ENCODE measurements at regions not wholly inside any gene's neighbourhood (a gene's known extent, or its start where the extent isn't known, plus 50 kb on each side); places are given as distances from the start of the nearest gene placed in this dataset.

DNA sequence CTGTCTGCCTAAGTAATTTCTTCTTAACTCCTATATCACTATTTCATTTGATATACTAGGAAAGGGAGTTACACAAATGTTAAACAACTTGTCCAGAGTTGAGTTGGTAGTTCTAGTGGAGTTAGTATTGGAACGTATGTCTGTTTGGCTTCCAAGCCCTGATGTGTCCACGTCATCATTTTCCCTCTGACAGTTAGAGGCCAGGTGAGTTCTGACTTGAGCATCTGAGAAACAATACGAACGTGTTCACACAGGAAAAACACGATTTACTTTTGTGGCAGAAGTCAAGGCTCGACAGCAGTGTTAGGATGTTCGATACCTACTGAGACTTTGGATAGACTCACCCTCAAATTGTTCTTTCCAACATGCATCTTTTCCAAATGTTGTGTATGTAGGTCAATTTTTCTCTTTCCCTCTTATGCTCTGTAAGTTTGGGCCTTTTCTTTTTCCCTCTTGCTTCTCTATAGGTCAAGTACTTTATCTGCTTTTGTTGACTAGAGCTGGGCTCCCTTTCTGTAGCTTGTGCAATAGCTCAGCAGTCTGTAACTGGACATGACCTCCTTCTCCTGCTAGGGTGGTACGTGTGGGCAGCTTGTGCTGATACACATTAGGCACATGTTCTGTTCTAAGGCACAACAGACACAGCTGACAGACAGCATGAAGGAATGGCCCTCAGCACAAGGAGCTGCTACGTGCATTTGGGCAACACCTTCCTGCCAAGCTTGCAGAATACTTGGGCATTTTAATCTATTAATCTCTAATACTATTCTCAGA lies 222.9 kb downstream of the PTEN start:
- no peak for DNase-seq

DNA sequence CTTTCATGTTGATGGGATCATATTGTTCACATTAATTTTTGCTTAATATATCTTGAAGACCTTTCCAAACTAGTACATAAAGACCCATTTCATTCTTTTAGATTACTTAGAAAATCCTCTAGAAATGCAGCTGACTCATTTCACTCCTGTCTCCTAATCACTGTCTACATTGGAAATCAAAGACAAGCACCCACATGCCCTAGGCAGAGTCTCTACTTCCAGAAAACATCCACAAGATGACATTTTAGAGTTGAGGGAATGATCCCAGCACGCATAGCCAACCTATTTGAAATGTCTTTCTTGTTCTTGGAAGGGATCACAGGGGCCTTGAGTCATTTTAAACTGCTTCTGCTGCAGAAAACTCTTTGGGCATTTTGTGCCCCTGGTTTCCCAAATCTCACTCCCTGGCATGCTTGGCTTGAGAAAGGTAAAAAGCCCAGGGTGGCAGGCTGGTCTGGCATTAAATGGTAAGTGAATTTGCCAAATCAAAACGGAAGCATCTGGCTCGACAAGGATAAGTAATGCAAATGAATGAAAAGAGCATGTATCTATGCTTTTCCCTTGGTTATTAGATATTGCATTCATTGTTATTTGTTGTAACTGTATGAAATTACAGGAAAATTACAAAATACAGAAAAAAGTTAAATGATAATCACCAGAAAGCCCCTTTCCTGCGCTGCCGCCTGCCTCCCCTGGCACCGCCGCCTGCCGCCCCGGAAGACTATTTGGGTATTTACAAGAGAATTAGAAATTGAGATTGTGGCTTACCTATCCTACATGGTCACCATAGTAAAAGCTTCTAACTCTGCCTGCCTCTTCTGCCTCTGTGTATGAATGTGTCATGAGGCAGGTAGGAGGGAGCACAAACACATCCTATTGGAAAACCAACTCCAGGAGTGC lies 225.3 kb downstream of the PTEN start:
- no peak for DNase-seq

DNA sequence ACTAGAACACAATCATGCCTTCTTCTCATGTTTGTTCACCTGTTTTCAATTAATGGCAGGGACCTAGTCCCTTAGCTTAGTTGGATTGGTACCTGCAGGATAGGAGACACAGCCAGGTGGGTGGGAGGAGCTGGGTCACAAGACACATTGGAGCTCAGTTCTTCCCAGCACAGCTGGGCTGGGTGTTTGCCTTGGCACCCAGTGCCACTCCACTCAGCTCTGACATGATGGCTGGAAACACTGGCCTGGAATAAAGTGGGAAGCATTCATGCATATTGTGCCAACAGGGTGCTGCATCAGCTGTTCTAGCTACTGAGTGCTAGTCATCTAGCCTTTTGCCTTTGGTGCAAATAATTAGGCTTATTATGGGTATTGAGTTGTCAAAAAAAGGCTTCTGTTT lies 226.1 kb downstream of the PTEN start:
- no peak for DNase-seq

DNA sequence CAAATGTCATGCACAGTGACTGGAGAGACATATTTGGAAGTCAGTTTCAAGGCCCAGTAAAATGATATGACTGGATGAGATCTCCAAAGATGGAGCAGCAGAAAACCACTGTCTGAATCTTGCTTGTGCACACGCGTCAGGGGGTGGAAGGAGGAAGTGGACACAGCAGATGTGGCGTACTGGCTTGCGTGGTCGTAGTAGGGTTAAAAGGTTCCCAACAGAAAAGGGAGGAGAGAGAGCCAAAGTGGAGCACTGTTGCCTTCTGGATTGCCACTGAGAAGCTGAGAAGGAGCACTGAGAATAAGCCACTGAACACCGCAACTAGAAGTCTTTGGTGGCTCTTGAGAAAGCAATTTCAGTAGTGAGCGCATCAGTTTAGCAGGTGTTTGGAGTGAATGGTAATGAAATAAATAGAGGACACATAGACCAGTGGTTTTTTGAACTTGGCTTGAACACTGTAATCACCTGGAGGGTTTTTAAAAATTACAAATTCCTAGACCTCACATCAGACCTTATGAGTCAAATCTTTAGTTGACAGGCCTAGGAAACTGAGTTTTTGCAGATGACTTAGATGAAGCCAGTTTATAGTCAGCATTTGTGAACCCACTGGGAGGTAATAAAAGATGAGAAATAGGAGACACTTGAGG lies 227.3 kb downstream of the PTEN start:
- DNase-seq = no peak

DNA sequence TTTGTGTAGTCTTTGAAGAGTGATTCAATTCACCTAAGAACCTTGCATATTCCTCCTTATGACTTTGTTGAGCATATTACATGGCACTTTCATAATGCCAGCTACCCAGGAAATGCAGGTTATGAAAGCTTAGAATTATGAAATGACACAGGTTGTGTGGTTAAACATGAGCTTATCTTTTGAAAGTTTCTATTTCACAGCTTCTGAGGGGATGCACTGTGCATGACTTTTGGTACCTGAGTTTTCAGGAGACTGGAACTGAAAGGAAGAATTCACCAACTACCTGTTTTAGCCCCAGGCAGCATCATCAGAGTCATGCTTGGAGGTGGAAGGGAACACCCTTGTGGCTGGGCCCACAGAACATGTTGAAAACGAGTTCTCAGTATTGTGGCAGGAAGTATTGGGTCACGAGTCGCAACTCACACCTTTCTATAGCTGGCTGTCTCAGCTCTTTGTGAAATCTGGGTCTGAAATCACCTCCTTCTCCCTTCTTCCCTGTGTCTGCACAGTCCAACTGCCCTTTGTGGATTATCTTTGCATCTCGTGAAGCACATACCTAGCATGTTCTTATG lies 228.2 kb downstream of the PTEN start:
- DNase-seq = peak; percentile 39 to 48

DNA sequence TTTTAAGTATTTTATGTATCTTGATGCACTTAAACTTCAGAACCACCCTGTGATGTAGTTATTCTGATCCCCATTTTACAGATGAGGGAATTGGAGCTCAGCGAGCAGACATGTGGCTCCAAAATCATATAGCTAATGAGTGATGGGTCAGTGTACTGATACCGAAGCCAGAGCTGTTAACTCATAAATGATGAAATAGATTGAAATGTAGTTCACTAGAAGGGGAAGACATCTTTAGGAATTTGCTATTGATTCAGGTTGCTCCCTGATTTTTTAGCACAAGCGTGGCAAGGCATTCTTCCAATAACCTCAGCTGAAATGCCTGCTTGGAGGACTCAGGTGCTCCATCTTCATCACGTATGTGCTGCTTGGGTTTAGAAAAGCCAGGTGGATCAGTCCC lies 228.8 kb downstream of the PTEN start:
- DNase-seq = no peak

DNA sequence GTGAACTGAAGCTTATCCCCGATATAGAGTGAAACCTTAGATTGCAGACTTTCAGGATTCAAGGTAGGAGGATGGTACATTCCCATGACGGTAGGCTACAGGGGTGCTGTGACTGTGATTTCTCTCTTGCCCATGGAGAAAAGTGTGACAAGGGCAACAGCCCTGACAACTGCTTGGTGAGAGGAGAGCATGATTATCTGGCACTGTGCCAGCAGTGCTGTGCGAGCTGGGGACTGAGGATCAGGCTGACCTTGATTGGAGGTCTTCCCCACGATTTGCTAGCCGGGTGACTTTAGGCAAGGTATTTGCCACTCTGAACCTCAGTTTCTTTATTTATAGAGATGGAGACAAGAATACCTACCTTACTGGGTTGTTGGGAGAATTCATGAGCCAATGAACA lies 229.5 kb downstream of the PTEN start:
- DNase-seq = peak in 1 of 2 experiments; percentile 6

DNA sequence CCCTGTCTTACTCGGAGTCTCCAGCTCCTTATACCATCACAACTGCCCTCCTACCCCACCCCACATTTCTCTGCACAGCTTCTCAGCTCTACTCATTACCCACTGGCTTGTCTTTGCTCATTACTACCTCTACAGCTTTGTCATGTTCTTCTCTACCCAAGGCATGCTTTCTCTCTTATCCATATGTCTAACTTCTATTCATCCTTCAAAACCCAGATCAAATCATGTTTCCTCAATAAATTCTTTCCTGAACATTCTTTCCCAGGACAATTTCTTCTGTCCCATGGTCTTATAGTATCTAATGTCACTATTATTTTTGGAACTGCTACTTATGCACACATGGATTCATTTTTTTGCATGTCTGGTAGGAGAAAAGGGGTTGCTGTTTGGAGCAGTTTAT lies 231.4 kb downstream of the PTEN start:
- DNase-seq = no peak

DNA sequence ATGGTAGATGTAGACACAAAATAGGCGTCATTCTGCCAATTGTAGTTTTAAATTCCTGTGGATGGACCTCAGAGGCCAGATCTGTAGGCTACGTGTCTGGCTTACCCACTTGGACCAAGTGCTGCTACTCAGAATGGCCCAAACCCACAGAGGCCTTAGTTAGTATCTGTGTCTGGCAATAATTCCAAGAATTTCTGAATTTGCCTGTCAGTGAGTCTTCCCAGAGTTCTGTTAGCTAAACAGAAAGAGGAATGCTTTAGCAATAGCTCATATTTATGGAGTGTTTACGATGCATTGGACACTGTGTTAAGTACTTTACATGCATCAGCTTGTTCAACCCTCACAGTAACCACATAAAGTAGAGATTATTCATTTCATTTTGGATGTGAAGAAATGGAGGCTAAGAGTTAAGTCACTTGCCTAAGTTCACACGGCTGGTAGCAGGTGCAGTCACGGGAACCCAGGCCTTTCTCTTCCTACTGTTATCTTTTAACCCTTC lies 231.8 kb downstream of the PTEN start:
- no peak for DNase-seq

DNA sequence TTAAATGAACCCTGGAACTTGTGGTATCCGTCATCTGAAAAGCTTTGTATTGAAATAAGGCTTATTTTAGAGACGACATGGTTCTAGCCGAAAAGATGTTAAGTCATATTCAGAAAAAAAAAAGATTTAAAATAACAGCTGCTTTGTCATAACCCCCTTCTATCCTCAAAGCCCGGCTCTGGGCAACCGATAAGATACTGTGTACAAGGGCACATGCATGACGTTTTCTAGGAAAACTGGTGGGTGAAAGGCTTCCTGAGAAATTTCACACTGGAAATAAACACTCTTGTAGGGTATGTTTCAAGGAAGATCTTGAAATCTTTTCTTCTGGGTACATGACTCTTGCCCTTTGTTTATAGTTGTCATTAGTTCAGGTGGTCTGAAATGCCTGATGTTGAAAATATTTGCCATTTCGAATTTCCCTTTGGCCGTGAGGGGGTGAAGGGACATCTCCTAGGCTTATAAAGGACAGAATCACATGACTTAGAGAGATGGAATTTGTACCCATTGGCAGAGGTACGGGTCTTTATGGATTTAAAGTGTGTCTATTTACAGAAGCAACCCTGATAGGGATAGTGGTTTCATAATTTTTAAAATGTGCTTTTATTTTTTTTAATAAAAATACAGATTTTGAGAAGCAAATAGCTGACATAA lies 232.5 kb downstream of the PTEN start:
- no peak for DNase-seq

DNA sequence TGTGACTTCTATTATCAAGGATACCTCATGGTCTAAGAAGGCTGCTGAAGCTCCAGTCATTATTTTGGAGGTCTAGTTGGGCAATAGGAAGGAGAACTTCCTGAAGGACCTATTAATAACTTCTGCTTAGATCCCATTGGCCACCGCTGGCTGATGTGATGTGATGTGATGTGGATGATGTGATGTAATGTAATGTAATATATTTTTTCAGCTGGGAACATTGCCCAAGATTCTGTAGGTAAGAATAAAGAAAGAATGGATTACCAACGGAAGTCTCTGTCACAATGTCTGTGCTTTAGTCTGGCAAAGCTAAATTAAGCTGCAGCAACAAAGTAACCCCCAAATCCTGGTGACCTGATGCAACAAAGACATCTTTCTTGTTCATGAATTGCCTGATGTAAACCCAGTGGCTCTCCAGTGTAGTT lies 233.7 kb downstream of the PTEN start:
- DNase-seq = no peak

DNA sequence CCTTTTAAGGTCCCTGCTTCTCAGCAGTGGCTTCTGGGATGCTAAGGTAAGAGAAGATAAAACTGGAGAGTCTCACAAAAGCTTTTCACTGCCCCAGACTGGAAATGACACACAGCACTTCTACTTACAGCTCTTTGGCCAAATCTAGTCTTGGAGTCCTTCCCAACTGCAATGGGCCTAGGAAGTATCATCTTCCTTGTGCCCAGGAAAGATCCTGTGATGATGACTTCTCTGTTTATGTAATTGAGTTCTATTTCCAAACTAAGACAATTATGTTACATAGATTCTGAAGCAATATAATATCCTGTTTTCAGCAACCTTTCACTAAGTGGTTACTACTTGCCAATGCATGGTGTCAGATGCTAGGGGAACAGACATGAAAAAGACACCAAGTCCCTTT lies 234.1 kb downstream of the PTEN start:
- no peak for DNase-seq

DNA sequence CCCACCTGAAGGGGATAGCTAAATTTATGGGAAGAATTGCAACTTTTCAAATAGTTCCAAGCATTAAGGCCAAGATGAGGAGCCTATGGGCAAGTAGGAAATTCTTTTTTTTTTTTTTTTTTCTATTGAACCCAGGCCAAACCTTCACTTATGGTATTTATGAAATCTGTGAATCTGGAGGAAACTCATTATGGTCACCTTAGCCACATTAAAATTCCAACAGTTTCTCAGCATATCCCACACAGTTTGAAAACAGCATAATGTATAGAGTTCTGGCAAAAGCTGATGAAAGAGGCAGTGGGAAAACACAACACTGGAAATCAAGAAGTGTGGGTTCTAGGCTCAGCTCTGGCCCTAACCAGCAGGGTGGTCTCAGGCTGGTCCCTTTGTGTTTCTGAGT lies 236.9 kb downstream of the PTEN start:
- no peak for DNase-seq

DNA sequence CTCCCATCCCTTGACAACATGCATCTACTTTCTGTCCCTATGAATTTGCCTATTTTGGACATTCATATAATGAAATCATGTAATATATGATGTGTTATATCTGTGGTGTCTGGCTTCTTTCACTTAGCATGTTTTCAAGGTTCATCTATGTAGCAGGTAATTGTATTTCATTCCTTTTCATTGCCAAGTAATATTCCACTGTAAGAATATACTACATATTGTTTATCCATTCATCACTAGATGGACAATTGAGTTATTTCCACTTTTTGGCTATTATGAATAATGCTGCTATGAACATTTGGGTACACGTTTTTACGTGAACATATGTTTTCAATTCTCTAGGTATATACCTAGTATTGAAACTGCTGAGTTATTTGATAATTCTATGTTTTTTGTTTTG lies 238.2 kb downstream of the PTEN start:
- no peak for DNase-seq

DNA sequence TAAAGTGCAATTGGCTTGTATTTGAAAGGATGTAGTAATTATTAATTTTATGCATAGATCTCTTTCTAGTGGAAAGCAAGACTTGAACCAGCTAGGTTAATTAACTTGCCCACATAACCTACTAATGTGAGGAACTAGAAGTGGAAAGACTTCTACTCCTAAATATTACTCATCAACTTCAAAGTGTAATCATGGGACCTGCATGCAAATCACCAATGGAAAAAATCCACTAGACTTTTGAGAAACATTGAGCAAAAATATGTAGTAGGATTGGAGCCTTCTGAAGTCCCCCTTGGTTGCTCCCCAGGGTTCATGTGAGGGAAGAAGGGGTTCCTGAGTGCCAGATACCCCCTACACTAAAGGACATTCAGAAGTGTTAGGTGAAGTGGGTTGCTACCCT lies 240.2 kb downstream of the PTEN start:
- DNase-seq = no peak

DNA sequence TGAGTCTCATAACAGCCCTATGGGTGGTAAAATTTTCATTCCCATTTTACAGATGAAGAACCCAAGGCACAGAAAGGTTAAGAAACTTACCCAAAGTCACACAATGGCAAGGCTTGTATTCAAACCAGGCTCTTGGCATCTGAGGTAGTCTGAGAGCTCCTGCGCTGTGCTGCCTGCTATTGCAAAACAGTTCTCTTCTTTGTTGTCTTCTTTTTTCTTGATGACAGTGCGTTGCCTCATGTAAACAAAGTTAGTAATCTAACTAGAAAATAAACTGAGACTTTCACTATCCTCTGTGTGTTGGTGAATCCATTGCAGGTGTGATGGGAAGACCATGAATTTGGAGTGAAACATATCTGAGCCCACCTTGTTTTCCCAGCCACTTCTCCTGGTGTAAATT lies 240.8 kb downstream of the PTEN start:
- no peak for DNase-seq

DNA sequence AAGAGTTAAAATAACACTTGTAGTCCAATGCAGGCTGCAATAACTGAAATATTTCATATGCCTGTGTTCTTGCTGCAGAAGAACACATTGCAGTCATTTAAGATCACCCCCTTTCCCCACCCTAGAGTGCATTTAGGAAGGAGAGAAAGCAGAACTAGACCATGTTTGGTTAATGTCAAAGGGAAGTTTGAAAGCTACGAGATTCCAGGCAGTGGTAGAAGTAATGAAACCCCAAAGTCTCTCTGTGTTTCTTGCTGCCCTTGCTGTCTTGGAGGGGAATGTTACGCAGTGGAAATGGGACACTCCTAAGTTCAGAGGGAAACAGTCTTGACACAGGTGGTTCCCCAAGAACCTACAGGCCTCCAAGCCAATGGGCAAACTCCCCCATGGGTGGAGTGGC lies 242.9 kb downstream of the PTEN start:
- no peak for DNase-seq

DNA sequence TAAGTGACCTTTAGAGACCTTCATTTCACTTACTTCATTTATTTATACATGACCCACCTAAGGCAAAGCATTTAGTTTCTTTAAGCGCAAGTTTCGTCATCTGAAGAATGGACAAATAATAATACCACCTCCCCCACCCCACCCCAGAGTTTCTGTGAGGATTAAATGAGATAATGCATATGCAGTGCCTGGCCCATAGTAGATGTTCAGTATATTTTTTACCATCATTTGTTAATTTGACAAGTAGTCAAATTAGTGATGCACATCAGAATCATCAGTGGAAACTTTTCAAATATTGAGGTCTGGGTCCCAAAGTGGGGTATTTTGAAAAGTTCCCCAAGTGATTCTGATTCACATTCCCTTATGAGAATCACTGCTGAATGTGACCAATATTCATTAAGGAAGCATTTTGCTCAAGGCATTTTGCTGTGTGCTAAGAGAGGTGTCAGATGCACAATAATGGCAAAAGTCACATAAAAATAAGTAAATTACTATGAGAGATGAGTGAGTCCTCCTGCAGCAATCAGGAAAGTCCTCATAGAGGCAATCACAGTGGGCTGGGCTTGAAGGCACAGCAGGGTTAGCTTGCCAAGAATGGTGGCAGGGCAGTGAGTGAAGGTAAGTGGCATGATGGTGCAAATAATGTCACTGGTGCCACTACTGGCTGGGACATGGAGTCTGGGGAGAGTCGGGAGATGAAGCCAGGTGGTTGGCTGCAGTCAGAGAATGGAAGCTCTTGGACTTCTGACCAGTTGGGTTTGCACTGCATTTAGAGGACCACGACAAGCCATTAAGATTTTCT lies 244.1 kb downstream of the PTEN start:
- DNase-seq = no peak

DNA sequence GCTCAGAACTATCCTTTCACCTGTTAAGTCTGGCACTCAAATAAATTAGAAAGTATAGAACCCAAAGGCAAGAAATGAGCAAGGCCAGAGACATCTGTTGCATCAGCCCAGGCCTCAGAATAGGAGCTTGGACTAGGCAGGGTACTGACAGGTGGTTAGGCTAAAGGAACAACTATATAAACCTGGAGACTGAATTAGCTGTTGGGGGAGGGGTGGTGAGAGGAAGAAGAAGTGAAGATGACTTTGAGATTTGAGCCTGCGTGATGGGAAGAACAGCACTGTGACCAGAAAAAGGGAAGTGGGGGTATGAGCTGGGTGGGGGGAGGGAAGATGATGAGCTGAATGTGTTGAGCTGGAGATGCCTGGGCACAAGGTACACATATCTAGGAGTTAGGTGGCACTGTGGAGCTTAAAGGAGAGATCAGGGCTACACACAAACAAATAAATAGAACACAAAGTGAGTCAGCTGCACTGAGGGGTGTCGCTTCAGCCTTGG lies 244.7 kb downstream of the PTEN start:
- DNase-seq = no peak

DNA sequence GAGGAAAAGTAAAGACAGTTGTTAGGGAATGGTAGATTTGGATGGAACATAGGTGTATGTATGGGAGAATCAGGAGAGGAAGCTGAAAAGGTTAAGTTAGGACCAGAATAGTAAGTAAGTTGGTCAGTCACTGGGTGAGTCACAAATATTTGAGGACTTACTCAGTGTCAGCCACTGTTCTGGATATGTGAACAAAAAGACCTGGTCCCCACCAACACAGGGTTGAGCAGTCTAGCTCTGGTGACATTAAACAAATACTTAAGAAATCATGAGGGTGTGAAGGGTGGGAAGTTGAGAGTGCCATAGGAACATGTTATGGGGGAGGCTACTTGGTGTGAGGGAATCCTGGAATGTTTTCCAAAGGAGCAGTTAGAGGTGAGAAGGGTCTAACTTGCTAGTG lies 246.9 kb downstream of the PTEN start:
- DNase-seq = no peak

DNA sequence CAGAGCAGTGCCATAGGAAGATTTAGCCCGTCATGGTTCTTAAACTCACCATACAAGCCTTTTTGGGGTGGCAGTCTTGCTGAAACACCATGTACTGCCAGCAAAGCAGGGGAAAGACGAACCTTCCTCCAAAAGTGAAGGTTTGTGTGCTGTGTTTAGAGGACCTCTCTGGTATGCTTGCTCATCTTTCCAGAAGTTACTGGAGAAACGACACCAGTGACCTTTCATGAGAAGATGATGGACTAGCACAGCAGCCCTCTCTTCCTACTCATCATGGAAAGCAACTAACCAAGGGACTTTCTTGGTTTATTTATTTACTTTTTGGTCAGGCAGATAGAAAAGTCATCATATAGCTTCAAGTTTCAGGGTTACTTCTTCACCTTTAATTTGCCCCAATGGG lies 247.4 kb downstream of the PTEN start:
- no peak for DNase-seq

DNA sequence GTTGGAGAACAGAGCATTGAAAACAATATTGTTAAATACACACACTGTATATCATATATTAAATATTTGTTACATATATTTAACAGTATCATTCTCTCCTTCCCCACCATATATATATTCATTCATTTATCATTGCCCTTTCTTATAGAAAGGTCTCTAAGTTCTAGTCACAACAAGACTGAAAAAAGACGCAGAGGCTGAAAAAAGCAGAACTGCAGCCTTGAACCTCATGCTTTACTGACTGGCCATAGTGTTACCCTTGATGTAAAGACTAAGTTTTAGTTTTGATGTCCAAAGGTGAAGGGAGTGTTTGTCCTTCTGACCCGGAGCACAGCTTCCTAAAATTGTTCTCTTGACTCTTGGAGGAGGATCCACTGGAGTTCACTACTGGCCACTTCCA lies 247.9 kb downstream of the PTEN start:
- no peak for DNase-seq

All from activated CD4-positive, alpha-beta T cell treated with anti-CD3 and anti-CD28 coated beads, Interleukin-2, amount 50 U/mL, for 4 hours (primary cell).